Omental fat pad (tissue), 3 donors: ENCODE measurements at regions not wholly inside any gene's neighbourhood (a gene's known extent, or its start where the extent isn't known, plus 50 kb on each side); places are given as distances from the start of the nearest gene placed in this dataset.

Experiments used
- ATAC-seq: fragments of 150-250 bp; one replicate; pipeline ENCODE4 v1.9.1; 2016; ENCODE audit warnings: mild to moderate bottlenecking, moderate library complexity; ENCODE audit not compliant: low FRiP score
- DNase-seq: peaks from one replicate; pipeline ENCODE4 v3.0.0-alpha.2; 2019; ENCODE audit warnings: low spot score
- CTCF ChIP-seq, 3 donors: fragments of 450-650 bp; IDR thresholded peaks; one replicate each; pipeline ENCODE4 v1.5.1; 2016 to 2017; ENCODE audit warnings: antibody characterized with exemption in 3 of 3, mild to moderate bottlenecking in 3 of 3, moderate library complexity in 2 of 3

- no peak for DNase-seq
These were observed 104.2 kb upstream of the RTL1 start for GRCh38 chr14:101007765-101008164.

GRCh38 chr14:101008196-101008595 is 104.7 kb upstream of the RTL1 start:
- DNase-seq: no peak
- ATAC-seq: no peak
- no peak for TF ChIP-seq CTCF (IDR thresholded peaks at IDR 0.05)

More at GRCh38 chr14:101007765-101008164, 104.2 kb upstream of the RTL1 start:
- no peak for ATAC-seq
- no peak for TF ChIP-seq CTCF (IDR thresholded peaks at IDR 0.05)

GRCh38 chr14:101008631-101009336 is 105.3 kb upstream of the RTL1 start:
- TF ChIP-seq CTCF (IDR thresholded peaks at IDR 0.05): no peak
- DNase-seq (no peak), ATAC-seq (no peak)

- DNase-seq: no peak
- no peak for TF ChIP-seq CTCF (IDR thresholded peaks at IDR 0.05)
- ATAC-seq: no peak
These were observed 106.0 kb upstream of the RTL1 start for GRCh38 chr14:101009531-101009930.

- DNase-seq (no peak), ATAC-seq (no peak)
- TF ChIP-seq CTCF (IDR thresholded peaks at IDR 0.05): no peak
These were observed 106.8 kb upstream of the RTL1 start for GRCh38 chr14:101010293-101010692.

GRCh38 chr14:101010835-101011234 is 107.3 kb upstream of the RTL1 start:
- DNase-seq (no peak), ATAC-seq (no peak)
- no peak for TF ChIP-seq CTCF (IDR thresholded peaks at IDR 0.05)

- ATAC-seq (no peak), DNase-seq (no peak)
- TF ChIP-seq CTCF (IDR thresholded peaks at IDR 0.05): no peak
These were observed 113.7 kb upstream of the RTL1 start for GRCh38 chr14:101017209-101017608.
